A549 (cell line): ENCODE measurements at regions not wholly inside any gene's neighbourhood (a gene's known extent, or its start where the extent isn't known, plus 50 kb on each side); places are given as distances from the start of the nearest gene placed in this dataset.

Experiments used
- ATOH8 ChIP-seq: fragments of 250-450 bp; sonication (Bioruptor Pico); IDR thresholded peaks from 2 replicates; pipeline ENCODE4 v1.5.0; 2020; ENCODE audit warnings: low read depth, mild to moderate bottlenecking, moderate library complexity
- CTCF ChIP-seq: fragments of >200 bp; sonication (Bioruptor Twin); formaldehyde crosslinking; IDR thresholded peaks from 3 replicates; pipeline ENCODE4 v1.5.1; 2016
- HDAC2 ChIP-seq: fragments of 200-600 bp; sonication (generic); IDR thresholded peaks from 2 replicates; pipeline ENCODE4 v1.6.1; 2016
- JUN ChIP-seq, 2 experiments: fragments of >200 bp; sonication (Bioruptor Twin); formaldehyde crosslinking; IDR thresholded peaks; 2 replicates in 1 of 2; 3 replicates in 1 of 2; pipeline ENCODE4 v1.6.1; 2016 to 2017
- KDM5A ChIP-seq: fragments of 200-600 bp; sonication (generic); IDR thresholded peaks from 2 replicates; pipeline ENCODE4 v1.6.1; 2016; ENCODE audit warnings: antibody characterized with exemption, mild to moderate bottlenecking
- MAX ChIP-seq: IDR thresholded peaks from 2 replicates; pipeline ENCODE4 v1.6.1; 2012
- PHF8 ChIP-seq: fragments of 200-600 bp; sonication (generic); IDR thresholded peaks from 2 replicates; pipeline ENCODE4 v1.6.1; 2016; ENCODE audit warnings: low read depth, mild to moderate bottlenecking, antibody characterized with exemption, moderate library complexity, borderline replicate concordance
- POLR2A ChIP-seq: IDR thresholded peaks from 2 replicates; pipeline ENCODE4 v1.6.1; 2012; ENCODE audit warnings: mild to moderate bottlenecking, low read length
- REST ChIP-seq: fragments of 200-600 bp; sonication (generic); IDR thresholded peaks from 2 replicates; pipeline ENCODE4 v1.6.1; 2016; ENCODE audit warnings: antibody characterized with exemption, mild to moderate bottlenecking, moderate library complexity
- RFX5 ChIP-seq: fragments of 450-650 bp; IDR thresholded peaks from 2 replicates; pipeline ENCODE4 v1.7.1; 2014; ENCODE audit warnings: antibody characterized with exemption, mild to moderate bottlenecking, moderate library complexity
- SMC3 ChIP-seq: fragments of >200 bp; sonication (Bioruptor Twin); formaldehyde crosslinking; IDR thresholded peaks from 3 replicates; pipeline ENCODE4 v1.6.1; 2018; ENCODE audit warnings: inconsistent platforms
- TP53 ChIP-seq: fragments of 250-450 bp; sonication (Bioruptor Pico); IDR thresholded peaks from 2 replicates; pipeline ENCODE4 v1.5.0; 2021; ENCODE audit warnings: mild to moderate bottlenecking, moderate library complexity
- ZC3H11A ChIP-seq: fragments of 450-650 bp; IDR thresholded peaks from 2 replicates; pipeline ENCODE4 v1.6.1; 2014; ENCODE audit warnings: antibody characterized with exemption, mild to moderate bottlenecking

GRCh38 chr18:8960740-8961657 lies 141.5 kb upstream of the NDUFV2 start:
- TF ChIP-seq CTCF (no peak), REST (no peak), POLR2A (no peak), SMC3 (no peak), RFX5 (no peak), MAX (0 out of 2 replicates have a peak, but pooled peaks have one; percentile 19), ATOH8 (CRISPR knock-in tag) (no peak), PHF8 (no peak), ZC3H11A (no peak), HDAC2 (no peak), KDM5A (no peak), TP53 (CRISPR knock-in tag) (no peak), JUN (IDR thresholded peaks at IDR 0.05) (peak in 1 of 2 experiments; percentile 35; a peak in 1 of 5 replicates)
